Prostate gland (tissue), 2 donors: ENCODE measurements at regions not wholly inside any gene's neighbourhood (a gene's known extent, or its start where the extent isn't known, plus 50 kb on each side); places are given as distances from the start of the nearest gene placed in this dataset.

Experiments used
- DNase-seq: peaks from one replicate; pipeline ENCODE4 v3.0.0-alpha.2; 2019; ENCODE audit warnings: low spot score
- H3K27ac ChIP-seq, 2 donors: fragments of 200-600 bp; sonication (generic); 2 replicates each; pipeline ENCODE4 v1.5.1; 2017 to 2019
- H3K27me3 ChIP-seq: fragments of 200-600 bp; sonication (generic); replicated peaks from 2 replicates; pipeline ENCODE4 v1.5.1; 2019; ENCODE audit not compliant: insufficient read depth
- H3K36me3 ChIP-seq, 2 donors: fragments of 200-600 bp; sonication (generic); 1 replicate in 1 of 2; 2 replicates in 1 of 2; pipeline versions ENCODE4 v1.5.1 to v1.8.1; 2017 to 2019
- H3K4me1 ChIP-seq: fragments of 200-600 bp; sonication (generic); replicated peaks from 2 replicates; pipeline ENCODE4 v1.5.1; 2019
- H3K4me3 ChIP-seq, 2 donors: fragments of 200-600 bp; sonication (generic); 2 replicates each; pipeline ENCODE4 v1.5.1; 2017 to 2019
- H3K9me3 ChIP-seq: fragments of 200-600 bp; sonication (generic); 2 replicates; pipeline ENCODE4 v1.5.1; 2017
- POLR2A ChIP-seq: fragments of 450-650 bp; IDR thresholded peaks from one replicate; pipeline ENCODE4 v1.6.1; 2016; ENCODE audit warnings: antibody characterized with exemption, mild to moderate bottlenecking
- POLR2AphosphoS5 ChIP-seq: sonication (generic); formaldehyde crosslinking; IDR thresholded peaks from one replicate; pipeline ENCODE4 v1.6.1; 2017; ENCODE audit warnings: antibody characterized with exemption
- WGBS: methylation state at CpG from one replicate; pipeline ENCODE4 v1.1.5; 2018; 5-methylcytosine and 5-hydroxymethylcytosine counted together
- intact Hi-C: fragments of 100-400 bp; cut with DNase I; formaldehyde crosslinking; loops from one replicate; pipeline ENCODE4 v1.14.2; 2022
- TF ChIP-seq, protein P1 (sequence below), 4 experiments: fragments of 200-600 bp in 2 of 4; fragments of 450-650 bp in 2 of 4; sonication (generic) in 2 of 4; IDR thresholded peaks; 1 replicate in 3 of 4; 2 replicates in 1 of 4; pipeline ENCODE4 v1.5.1; 2016 to 2019; ENCODE audit warnings: antibody characterized with exemption in 4 of 4, mild to moderate bottlenecking in 2 of 4, moderate library complexity in 2 of 4

DNA sequence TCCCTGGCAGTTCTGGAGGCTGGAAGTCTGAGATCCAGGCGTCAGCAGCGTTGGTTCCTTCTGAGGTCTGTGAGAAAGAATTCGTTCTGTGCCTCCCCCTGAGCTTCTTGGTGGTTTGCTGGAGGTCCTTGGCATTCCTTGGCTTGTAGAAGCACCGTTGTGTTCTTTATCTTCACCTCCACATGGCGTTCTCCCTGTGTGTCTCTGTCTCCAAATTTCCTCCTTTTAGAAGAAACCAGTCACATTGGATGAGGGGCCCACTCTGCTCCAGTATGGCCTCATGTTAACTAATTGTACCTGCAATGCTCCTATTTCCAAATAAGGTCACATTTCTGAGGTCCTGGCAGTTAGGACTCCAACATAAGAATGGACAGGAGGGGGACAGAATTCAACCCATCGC lies 73.0 kb upstream of the BACH2 start:
- WGBS = 93% methylated on average over 6 of the region's 6 CpGs

DNA sequence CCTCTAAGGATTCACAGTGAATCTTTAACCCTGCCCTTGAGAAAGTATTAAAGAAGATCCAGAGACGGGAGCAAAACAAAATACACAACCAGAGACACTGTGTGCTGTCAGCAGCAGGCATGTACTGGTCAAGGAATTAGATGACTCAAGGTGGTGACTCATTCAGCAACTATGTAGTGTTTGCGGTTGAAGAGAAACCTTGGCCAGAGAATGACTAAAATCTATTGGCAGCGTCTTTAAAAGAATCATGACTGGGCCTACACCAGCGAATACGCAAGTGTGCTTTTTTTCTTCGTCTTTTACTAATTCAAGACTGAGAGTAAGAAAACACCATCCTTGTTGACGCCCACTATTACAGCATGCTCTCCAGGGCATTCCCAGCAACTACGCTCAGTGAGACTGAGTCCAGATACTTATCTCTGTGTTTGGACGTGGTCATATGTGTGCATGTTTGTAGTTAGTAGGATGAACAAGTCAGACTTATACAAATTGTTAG lies 72.4 kb upstream of the BACH2 start:
- WGBS = 6% methylated on average over 9 of the region's 9 CpGs
- Histone ChIP-seq H3K27ac (peak overlapping the region; percentile 74 to 76), H3K27me3 (no peaks in the 10 kb centered on the region), H3K36me3 (no peaks in the 10 kb centered on the region), H3K4me3 (no peak overlapping the region), H3K9me3 (no peaks in the 10 kb centered on the region), H3K4me1 (no peaks in the 10 kb centered on the region)
- no peak for TF ChIP-seq POLR2A
- TF ChIP-seq POLR2AphosphoS5 = peak; percentile 99
- DNase-seq = peak; percentile 91
- intact Hi-C loops = loop anchor here (5.0 to 10.0 kb wide), 3 partner anchors 72 to 147 kb away; partner anchors contain the start of gene BACH2

More for the DNA sequence above, 73.0 kb upstream of the BACH2 start:
- Histone ChIP-seq H3K4me3 (no peak overlapping the region), H3K4me1 (no peaks in the 10 kb centered on the region), H3K9me3 (no peaks in the 10 kb centered on the region), H3K27me3 (no peaks in the 10 kb centered on the region), H3K36me3 (no peaks in the 10 kb centered on the region), H3K27ac (peak overlapping the region; percentile 74 to 76)
- intact Hi-C loops = loop anchor here (5.0 to 10.0 kb wide), 3 partner anchors 72 to 147 kb away; partner anchors contain the start of gene BACH2
- DNase-seq = no peak
- TF ChIP-seq, protein P1, sequence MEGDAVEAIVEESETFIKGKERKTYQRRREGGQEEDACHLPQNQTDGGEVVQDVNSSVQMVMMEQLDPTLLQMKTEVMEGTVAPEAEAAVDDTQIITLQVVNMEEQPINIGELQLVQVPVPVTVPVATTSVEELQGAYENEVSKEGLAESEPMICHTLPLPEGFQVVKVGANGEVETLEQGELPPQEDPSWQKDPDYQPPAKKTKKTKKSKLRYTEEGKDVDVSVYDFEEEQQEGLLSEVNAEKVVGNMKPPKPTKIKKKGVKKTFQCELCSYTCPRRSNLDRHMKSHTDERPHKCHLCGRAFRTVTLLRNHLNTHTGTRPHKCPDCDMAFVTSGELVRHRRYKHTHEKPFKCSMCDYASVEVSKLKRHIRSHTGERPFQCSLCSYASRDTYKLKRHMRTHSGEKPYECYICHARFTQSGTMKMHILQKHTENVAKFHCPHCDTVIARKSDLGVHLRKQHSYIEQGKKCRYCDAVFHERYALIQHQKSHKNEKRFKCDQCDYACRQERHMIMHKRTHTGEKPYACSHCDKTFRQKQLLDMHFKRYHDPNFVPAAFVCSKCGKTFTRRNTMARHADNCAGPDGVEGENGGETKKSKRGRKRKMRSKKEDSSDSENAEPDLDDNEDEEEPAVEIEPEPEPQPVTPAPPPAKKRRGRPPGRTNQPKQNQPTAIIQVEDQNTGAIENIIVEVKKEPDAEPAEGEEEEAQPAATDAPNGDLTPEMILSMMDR (IDR thresholded peaks at IDR 0.05) = no peak
- TF ChIP-seq POLR2AphosphoS5 (no peak), POLR2A (no peak)

- Histone ChIP-seq H3K4me3 (no peak overlapping the region), H3K9me3 (no peaks in the 10 kb centered on the region), H3K36me3 (no peaks in the 10 kb centered on the region), H3K27me3 (no peaks in the 10 kb centered on the region), H3K27ac (peak overlapping the region; percentile 74 to 76), H3K4me1 (no peaks in the 10 kb centered on the region)
- no peak for TF ChIP-seq POLR2A
- no peak for TF ChIP-seq POLR2AphosphoS5
- TF ChIP-seq, protein P1 (IDR thresholded peaks at IDR 0.05) = no peak
- DNase-seq = no peak
- intact Hi-C loops = loop anchor here (5.0 to 10.0 kb wide), 3 partner anchors 71 to 146 kb away; partner anchors contain the start of gene BACH2
Measured at GRCh38 chr6:90368601-90369000, 72.0 kb upstream of the BACH2 start.

GRCh38 chr6:90368001-90368400 lies 71.4 kb upstream of the BACH2 start:
- no peak overlapping the region for H3K4me3 ChIP-seq
- no peaks in the 10 kb centered on the region for H3K9me3 ChIP-seq
- DNase-seq = no peak
- no peaks in the 10 kb centered on the region for H3K36me3 ChIP-seq
- H3K27ac ChIP-seq = peak overlapping the region; percentile 74 to 76
- H3K4me1 ChIP-seq = no peaks in the 10 kb centered on the region
- no peaks in the 10 kb centered on the region for H3K27me3 ChIP-seq
- intact Hi-C loops = loop anchor here (5.0 to 10.0 kb wide), 3 partner anchors 71 to 146 kb away; partner anchors contain the start of gene BACH2
- 65% methylated on average over 3 of the region's 3 CpGs for WGBS
- TF ChIP-seq POLR2A (no peak), POLR2AphosphoS5 (no peak)
- TF ChIP-seq, protein P1 (IDR thresholded peaks at IDR 0.05) = no peak

GRCh38 chr6:90365565-90366219 lies 69.0 kb upstream of the BACH2 start:
- DNase-seq = no peak
- Histone ChIP-seq H3K9me3 (no peaks in the 10 kb centered on the region), H3K27me3 (no peaks in the 10 kb centered on the region), H3K27ac (no peak overlapping the region), H3K36me3 (no peaks in the 10 kb centered on the region), H3K4me1 (no peaks in the 10 kb centered on the region), H3K4me3 (no peak overlapping the region)
- intact Hi-C loops = loop anchor here (5.0 to 10.0 kb wide), 3 partner anchors 68 to 143 kb away; partner anchors contain the start of gene BACH2
- no peak for TF ChIP-seq POLR2A
- TF ChIP-seq POLR2AphosphoS5 = no peak
- TF ChIP-seq, protein P1 (IDR thresholded peaks at IDR 0.05) = no peak
- 91% methylated on average over 7 of the region's 7 CpGs for WGBS
